Right lobe of liver (tissue), 6 donors: ENCODE measurements at regions not wholly inside any gene's neighbourhood (a gene's known extent, or its start where the extent isn't known, plus 50 kb on each side); places are given as distances from the start of the nearest gene placed in this dataset.
A peak's percentile ranks its signal among the peaks of the same experiment; 100 is the strongest.

Experiments
- ATAC-seq, 4 donors: fragments of 200-7000 bp; cut with Tn5 transposase; one replicate each; pipeline ENCODE4 v1.9.1; 2020; ENCODE audit warnings: mild to moderate bottlenecking in 4 of 4, moderate library complexity in 4 of 4
- DNase-seq, 3 donors: peaks; one replicate each; pipeline ENCODE4 v3.0.0-alpha.2; 2020
- H3K27ac ChIP-seq, 3 donors: fragments of 200-600 bp; one replicate each; pipeline ENCODE4 v1.8.0; 2022
- H3K27me3 ChIP-seq, 2 donors: fragments of 200-600 bp; one replicate each; pipeline ENCODE4 v1.8.0; 2022
- H3K36me3 ChIP-seq, 4 donors: fragments of 200-600 bp; sonication (generic) in 1 of 4; one replicate each; pipeline versions ENCODE4 v1.5.1 to v1.8.0; 2017 to 2022; ENCODE audit warnings: control low read depth in 1 of 4
- H3K4me1 ChIP-seq, 4 donors: fragments of 200-600 bp; sonication (generic) in 1 of 4; one replicate each; pipeline versions ENCODE4 v1.5.1 to v1.8.0; 2017 to 2022; ENCODE audit warnings: control low read depth in 1 of 4
- H3K4me3 ChIP-seq, 3 donors: fragments of 200-600 bp; one replicate each; pipeline ENCODE4 v1.8.0; 2022
- H3K9me3 ChIP-seq, 4 donors: fragments of 200-600 bp; sonication (generic) in 1 of 4; one replicate each; pipeline versions ENCODE4 v1.5.1 to v1.8.0; 2017 to 2022; ENCODE audit warnings: control low read depth in 1 of 4
- POLR2A ChIP-seq: fragments of 450-650 bp; IDR thresholded peaks from one replicate; pipeline ENCODE4 v1.6.1; 2017; ENCODE audit warnings: antibody characterized with exemption, mild to moderate bottlenecking
- whole genome bisulfite sequencing: methylation state at CpG from one replicate; pipeline ENCODE4 v1.1.6; 2018; ENCODE audit warnings: low coverage, low lambda C conversion rate; ENCODE audit not compliant: insufficient coverage; ENCODE audit errors: missing lambda C conversion rate; 5-methylcytosine and 5-hydroxymethylcytosine counted together
- intact Hi-C, 2 donors: fragments of 100-400 bp; cut with DNase I; formaldehyde crosslinking; loops; one replicate each; pipeline versions ENCODE4 v1.11.2 to v1.14.1; 2022
- TF ChIP-seq, protein P1 (sequence below), 4 donors: fragments of 200-600 bp in 3 of 4; fragments of 450-650 bp in 1 of 4; IDR thresholded peaks; one replicate each; pipeline versions ENCODE4 v1.5.1 to v1.8.0; 2016 to 2022; ENCODE audit warnings: antibody characterized with exemption in 4 of 4, mild to moderate bottlenecking in 2 of 4
- donor health status: DM: no; HTN: yes; CAD: no.
- donor health status: DM: no; HTN: no; CAD: no.
- donor health status: DM: no; HTN: no; CAD: no.
- donor health status: DM: no; HTN: yes; CAD: no.
- donor health status: DM: no; HTN: yes; CAD: no.

- peaks cover 0 to 3% (median 0%) of the 10 kb centered on the region in 4 donors for H3K4me1 ChIP-seq
- DNase-seq = no peak
- TF ChIP-seq, protein P1, sequence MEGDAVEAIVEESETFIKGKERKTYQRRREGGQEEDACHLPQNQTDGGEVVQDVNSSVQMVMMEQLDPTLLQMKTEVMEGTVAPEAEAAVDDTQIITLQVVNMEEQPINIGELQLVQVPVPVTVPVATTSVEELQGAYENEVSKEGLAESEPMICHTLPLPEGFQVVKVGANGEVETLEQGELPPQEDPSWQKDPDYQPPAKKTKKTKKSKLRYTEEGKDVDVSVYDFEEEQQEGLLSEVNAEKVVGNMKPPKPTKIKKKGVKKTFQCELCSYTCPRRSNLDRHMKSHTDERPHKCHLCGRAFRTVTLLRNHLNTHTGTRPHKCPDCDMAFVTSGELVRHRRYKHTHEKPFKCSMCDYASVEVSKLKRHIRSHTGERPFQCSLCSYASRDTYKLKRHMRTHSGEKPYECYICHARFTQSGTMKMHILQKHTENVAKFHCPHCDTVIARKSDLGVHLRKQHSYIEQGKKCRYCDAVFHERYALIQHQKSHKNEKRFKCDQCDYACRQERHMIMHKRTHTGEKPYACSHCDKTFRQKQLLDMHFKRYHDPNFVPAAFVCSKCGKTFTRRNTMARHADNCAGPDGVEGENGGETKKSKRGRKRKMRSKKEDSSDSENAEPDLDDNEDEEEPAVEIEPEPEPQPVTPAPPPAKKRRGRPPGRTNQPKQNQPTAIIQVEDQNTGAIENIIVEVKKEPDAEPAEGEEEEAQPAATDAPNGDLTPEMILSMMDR (IDR thresholded peaks at IDR 0.05) = no peak
- no peak for TF ChIP-seq POLR2A
- no peak overlapping the region for H3K27ac ChIP-seq
- intact Hi-C loops = no loop called here
- H3K36me3 ChIP-seq = no peaks in the 10 kb centered on the region
- no peak for ATAC-seq
- no peaks in the 10 kb centered on the region for H3K9me3 ChIP-seq
- H3K4me3 ChIP-seq = no peak overlapping the region
- no peaks in the 10 kb centered on the region for H3K27me3 ChIP-seq
- 83% methylated on average over 6 of the region's 7 CpGs for WGBS
Observed at GRCh38 chr6:26180346-26180745, 93.1 kb downstream of the HFE start.

GRCh38 chr6:26183237-26183580 is 96.0 kb downstream of the HFE start:
- H3K27ac ChIP-seq = peak overlapping the region in 2 of 3 donors; percentile 3 to 65
- H3K36me3 ChIP-seq = no peaks in the 10 kb centered on the region
- TF ChIP-seq, protein P1 (IDR thresholded peaks at IDR 0.05) = no peak
- TF ChIP-seq POLR2A = no peak
- peaks cover 0 to 8% (median 0%) of the 10 kb centered on the region in 4 donors for H3K4me1 ChIP-seq
- peak overlapping the region; percentile 30 to 52 (median 41) for H3K4me3 ChIP-seq
- DNase-seq (no peak), ATAC-seq (peak; percentile 33 to 52 (median 50))
- 6% methylated on average over 11 of the region's 11 CpGs for WGBS
- H3K9me3 ChIP-seq = no peaks in the 10 kb centered on the region
- intact Hi-C loops = no loop called here
- H3K27me3 ChIP-seq = no peaks in the 10 kb centered on the region

DNA sequence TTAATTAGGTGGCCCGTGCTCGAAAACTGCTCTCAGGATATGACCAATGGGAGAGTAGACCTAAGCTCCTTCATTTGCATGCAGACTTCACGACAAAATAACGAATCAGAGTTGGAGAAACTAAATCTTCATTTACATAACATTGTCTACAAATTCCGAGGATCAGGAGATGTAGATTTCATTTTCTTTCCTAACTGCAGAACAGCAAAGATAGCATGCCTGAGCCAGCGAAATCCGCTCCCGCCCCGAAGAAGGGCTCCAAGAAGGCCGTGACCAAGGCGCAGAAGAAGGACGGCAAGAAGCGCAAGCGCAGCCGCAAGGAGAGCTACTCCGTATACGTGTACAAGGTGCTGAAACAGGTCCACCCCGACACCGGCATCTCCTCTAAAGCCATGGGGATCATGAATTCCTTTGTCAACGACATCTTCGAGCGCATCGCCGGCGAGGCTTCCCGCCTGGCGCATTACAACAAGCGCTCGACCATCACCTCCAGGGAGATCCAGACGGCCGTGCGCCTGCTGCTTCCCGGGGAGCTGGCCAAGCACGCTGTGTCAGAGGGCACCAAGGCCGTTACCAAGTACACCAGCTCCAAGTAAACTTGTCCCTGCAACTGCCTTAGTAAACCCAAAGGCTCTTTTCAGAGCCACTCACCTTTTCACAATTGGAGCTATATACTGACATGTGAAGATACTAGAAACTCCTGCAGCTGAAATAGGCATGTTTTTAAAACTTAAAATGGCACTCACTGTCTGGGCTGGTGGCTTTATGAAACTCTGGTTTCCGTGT is 96.5 kb downstream of the HFE start:
- WGBS = 2% methylated on average over 30 of the region's 36 CpGs
- DNase-seq (peak; percentile 53 to 74 (median 65)), ATAC-seq (peak; percentile 93 to 97 (median 94))
- H3K4me1 ChIP-seq = peaks cover 0 to 9% (median 0%) of the 10 kb centered on the region in 4 donors
- H3K36me3 ChIP-seq = no peaks in the 10 kb centered on the region
- intact Hi-C loops = no loop called here
- peak overlapping the region; percentile 12 to 65 (median 36) for H3K27ac ChIP-seq
- no peaks in the 10 kb centered on the region for H3K9me3 ChIP-seq
- peak overlapping the region; percentile 30 to 52 (median 41) for H3K4me3 ChIP-seq
- no peaks in the 10 kb centered on the region for H3K27me3 ChIP-seq
- TF ChIP-seq, protein P1 (IDR thresholded peaks at IDR 0.05) = no peak
- TF ChIP-seq POLR2A = peak; percentile 92

DNA sequence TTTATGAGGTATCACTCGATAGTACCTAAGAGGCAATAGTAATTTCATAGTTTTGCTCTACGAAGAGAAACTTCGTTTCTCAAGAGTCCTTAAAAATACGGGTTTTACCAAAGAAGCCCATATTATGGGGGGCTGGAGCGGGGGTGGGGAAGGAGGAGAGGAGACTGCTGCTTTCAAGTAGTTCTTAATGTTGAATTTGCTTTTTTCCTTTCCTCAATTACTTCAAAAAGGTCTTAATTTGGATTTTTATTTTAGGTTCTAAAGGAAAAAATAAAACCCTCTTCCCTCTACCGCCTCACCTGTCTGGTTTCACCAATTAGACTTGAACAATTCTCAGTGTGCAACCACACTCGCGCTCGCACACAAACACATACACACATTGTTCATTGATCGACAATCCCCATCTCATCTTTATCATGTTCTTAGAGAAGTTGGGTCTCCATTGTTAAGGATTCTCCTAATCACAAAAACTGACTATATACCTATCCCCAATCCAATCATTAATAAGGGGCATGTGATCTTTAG is 97.2 kb downstream of the HFE start:
- no peaks in the 10 kb centered on the region for H3K36me3 ChIP-seq
- H3K9me3 ChIP-seq = no peaks in the 10 kb centered on the region
- no peak for ATAC-seq
- no peak for TF ChIP-seq POLR2A
- TF ChIP-seq, protein P1 (IDR thresholded peaks at IDR 0.05) = no peak
- DNase-seq = no peak
- peaks cover 0 to 9% (median 1%) of the 10 kb centered on the region in 4 donors for H3K4me1 ChIP-seq
- 50% methylated on average over 10 of the region's 10 CpGs for WGBS
- H3K4me3 ChIP-seq = peak overlapping the region in 2 of 3 donors; percentile 41 to 52
- peak overlapping the region in 2 of 3 donors; percentile 12 to 65 for H3K27ac ChIP-seq
- intact Hi-C loops = no loop called here
- no peaks in the 10 kb centered on the region for H3K27me3 ChIP-seq
